ENCODE measurements at regions not wholly inside any gene's neighbourhood (a gene's known extent, or its start where the extent isn't known, plus 50 kb on each side); places are given as distances from the start of the nearest gene placed in this dataset.

DNA sequence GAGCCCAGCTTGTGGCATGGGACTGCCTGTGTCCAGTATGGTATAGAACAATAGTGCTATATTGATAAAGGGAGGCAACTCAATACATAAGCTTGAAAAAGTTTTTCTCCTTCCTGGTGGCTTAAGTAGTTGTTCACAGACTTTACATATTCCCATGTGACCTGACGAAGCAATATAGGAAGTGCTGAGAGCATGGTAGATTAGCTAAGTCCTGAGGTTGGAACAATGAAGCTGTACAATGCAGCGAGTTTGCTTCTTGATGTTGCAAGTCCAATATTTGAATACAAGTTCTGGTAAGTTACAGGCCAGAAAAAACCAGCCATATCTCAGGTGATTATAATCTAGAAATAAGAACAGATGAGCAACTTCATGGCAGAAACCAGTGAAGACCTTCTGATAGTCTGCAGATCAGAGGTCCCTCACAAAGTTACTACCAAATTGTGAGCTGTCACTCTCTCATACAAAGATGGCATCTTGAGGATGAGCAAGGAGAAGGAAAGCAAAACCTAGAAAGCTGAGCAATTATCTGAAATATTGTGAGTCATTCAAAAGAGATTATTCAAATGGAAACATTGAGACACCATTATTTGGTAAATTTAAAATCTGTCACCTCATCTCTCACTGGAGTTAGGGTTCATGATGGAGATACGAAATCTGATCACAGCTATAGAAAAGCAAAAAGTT, 72.9 kb upstream of the BTG1 start:
- Histone ChIP-seq H3K36me3 (ENCODE audit: low read depth) (no peaks in the 10 kb centered on the region), H3K9me3 (no peaks in the 10 kb centered on the region), H3K4me1 (ENCODE audit: low read depth) (no peaks in the 10 kb centered on the region), H3K4me3 (no peak overlapping the region)
- DNase-seq (no peak), ATAC-seq (no peak)
- TF ChIP-seq CTCF (IDR thresholded peaks at IDR 0.05), result no peak
- intact Hi-C loops (cut with DNase I, micrococcal nuclease), result no loop called here

GRCh38 chr12:92216092-92216491, 70.4 kb upstream of the BTG1 start:
- no peak overlapping the region for H3K4me3 ChIP-seq
- no peaks in the 10 kb centered on the region for H3K4me1 ChIP-seq (ENCODE audit: low read depth)
- H3K9me3 ChIP-seq, result no peaks in the 10 kb centered on the region
- ATAC-seq, result no peak
- DNase-seq, result no peak
- TF ChIP-seq CTCF (IDR thresholded peaks at IDR 0.05), result no peak
- intact Hi-C loops (cut with DNase I, micrococcal nuclease), result no loop called here
- H3K36me3 ChIP-seq (ENCODE audit: low read depth), result no peaks in the 10 kb centered on the region

- no peak for TF ChIP-seq CTCF (IDR thresholded peaks at IDR 0.05)
- ATAC-seq (no peak), DNase-seq (no peak)
- H3K36me3 ChIP-seq (ENCODE audit: low read depth), result no peaks in the 10 kb centered on the region
- intact Hi-C loops (cut with DNase I, micrococcal nuclease), result no loop called here
- H3K9me3 ChIP-seq, result no peaks in the 10 kb centered on the region
- H3K4me1 ChIP-seq (ENCODE audit: low read depth), result no peaks in the 10 kb centered on the region
- no peak overlapping the region for H3K4me3 ChIP-seq
These were observed 69.7 kb upstream of the BTG1 start for GRCh38 chr12:92215358-92215757.

DNA sequence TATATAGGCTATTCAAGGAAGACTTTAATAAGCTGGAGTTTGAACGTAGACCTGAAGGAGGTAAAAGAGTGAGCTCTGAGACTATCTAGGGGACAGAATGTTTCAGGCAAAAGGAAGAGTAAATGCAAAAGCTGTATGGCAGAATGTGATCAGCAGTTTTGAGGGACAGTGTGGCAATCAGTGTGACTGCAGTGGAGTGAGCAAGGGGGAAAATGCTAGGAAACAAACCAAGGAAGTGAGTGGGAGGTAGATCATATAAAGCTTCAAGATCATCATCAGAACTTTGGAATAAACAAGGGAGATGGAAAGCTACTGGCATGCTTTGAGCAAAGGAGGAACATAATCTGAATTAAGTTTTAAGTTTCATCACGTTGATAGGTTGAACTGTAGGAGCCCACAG, 67.5 kb upstream of the BTG1 start:
- ATAC-seq (no peak), DNase-seq (no peak)
- Histone ChIP-seq H3K4me1 (ENCODE audit: low read depth) (peaks cover 11% of the 10 kb centered on the region), H3K36me3 (ENCODE audit: low read depth) (no peaks in the 10 kb centered on the region), H3K4me3 (no peak overlapping the region), H3K9me3 (no peaks in the 10 kb centered on the region)
- intact Hi-C loops (cut with DNase I, micrococcal nuclease), result no loop called here
- TF ChIP-seq CTCF (IDR thresholded peaks at IDR 0.05), result no peak

GRCh38 chr12:92210071-92210470, 64.4 kb upstream of the BTG1 start:
- Histone ChIP-seq H3K4me1 (ENCODE audit: low read depth) (peaks cover 19% of the 10 kb centered on the region), H3K9me3 (no peaks in the 10 kb centered on the region), H3K4me3 (no peak overlapping the region), H3K36me3 (ENCODE audit: low read depth) (no peaks in the 10 kb centered on the region)
- DNase-seq (no peak), ATAC-seq (no peak)
- TF ChIP-seq CTCF (IDR thresholded peaks at IDR 0.05), result no peak
- intact Hi-C loops (cut with DNase I, micrococcal nuclease), result no loop called here

All from mucosa of descending colon (tissue), 3 donors.